ENCODE measurements at regions not wholly inside any gene's neighbourhood (a gene's known extent, or its start where the extent isn't known, plus 50 kb on each side); places are given as distances from the start of the nearest gene placed in this dataset.

- no peak for TF ChIP-seq ZBTB33 (IDR thresholded peaks at IDR 0.05)
- no peak for TF ChIP-seq HNF4A (conservative IDR thresholded peaks at IDR 0.05)
- no peak for TF ChIP-seq JUND (IDR thresholded peaks at IDR 0.05)
- no peak for TF ChIP-seq YY1 (IDR thresholded peaks at IDR 0.05)
These were observed 245.4 kb downstream of the LRRN1 start (continued) for GRCh38 chr3:4044619-4045018.

- DNase-seq (ENCODE audit: low spot score), result no peak
- no peaks in the 10 kb centered on the region for H3K36me3 ChIP-seq (ENCODE audit: control insufficient read depth in 4 of 4, insufficient read depth in 3 of 4, low read depth in 1 of 4, low read length in 3 of 4)
- no peaks in the 10 kb centered on the region for H3K4me1 ChIP-seq (ENCODE audit: control insufficient read depth in 4 of 4, insufficient read depth in 4 of 4, low read length in 3 of 4)
These were observed 246.5 kb downstream of the LRRN1 start for GRCh38 chr3:4045756-4046155.

More at GRCh38 chr3:4045756-4046155, 246.5 kb downstream of the LRRN1 start:
- TF ChIP-seq EGR1 (IDR thresholded peaks at IDR 0.05; ENCODE audit: low read depth in 2 of 2) (no peak), RXRA (IDR thresholded peaks at IDR 0.05) (no peak), FOXA1 (IDR thresholded peaks at IDR 0.05) (no peak), HNF4A (conservative IDR thresholded peaks at IDR 0.05) (no peak), ATF3 (IDR thresholded peaks at IDR 0.05) (no peak), YY1 (IDR thresholded peaks at IDR 0.05) (no peak), NR2F2 (IDR thresholded peaks at IDR 0.05) (no peak), MAX (IDR thresholded peaks at IDR 0.05) (no peak), CTCF (IDR thresholded peaks at IDR 0.05; ENCODE audit: low read depth, low read length, missing input control) (no peak), HNF4G (IDR thresholded peaks at IDR 0.05) (no peak), JUND (IDR thresholded peaks at IDR 0.05) (no peak), ZBTB33 (IDR thresholded peaks at IDR 0.05) (no peak), GABPA (IDR thresholded peaks at IDR 0.05 in 1 of 2, conservative IDR thresholded peaks at IDR 0.05 in 1 of 2) (no peak), REST (IDR thresholded peaks at IDR 0.05) (no peak), FOXA2 (IDR thresholded peaks at IDR 0.05) (no peak), RAD21 (IDR thresholded peaks at IDR 0.05) (no peak)
- Histone ChIP-seq H3K9me3 (ENCODE audit: control insufficient read depth in 4 of 4, low read length in 3 of 4) (no peaks in the 10 kb centered on the region), H3K27me3 (ENCODE audit: control insufficient read depth in 4 of 4, insufficient read depth in 4 of 4, low read length in 3 of 4) (no peaks in the 10 kb centered on the region), H3K4me3 (ENCODE audit: low read depth in 1 of 3, low read length in 3 of 3) (no peak overlapping the region), H3K27ac (ENCODE audit: low read depth in 1 of 2, low read length in 2 of 2) (no peak overlapping the region), H3K9ac (ENCODE audit: low read depth in 1 of 2, low read length in 2 of 2) (no peak overlapping the region)
- 89% methylated on average over 1 of the region's 1 CpG for WGBS
